ENCODE measurements at regions not wholly inside any gene's neighbourhood (a gene's known extent, or its start where the extent isn't known, plus 50 kb on each side); places are given as distances from the start of the nearest gene placed in this dataset.

- TF ChIP-seq CTCF (IDR thresholded peaks at IDR 0.05) = no peak
- no peak for TF ChIP-seq POLR2AphosphoS5 (IDR thresholded peaks at IDR 0.05)
- no peak for TF ChIP-seq EP300 (IDR thresholded peaks at IDR 0.05)
- no peak for TF ChIP-seq POLR2A (IDR thresholded peaks at IDR 0.05; ENCODE audit: low read depth)
Observed at GRCh38 chr3:76532158-76532822, 507.6 kb upstream of the ROBO2 start.

All from esophagus muscularis mucosa (tissue), 4 donors.